NCI-H1436 (cell line): ENCODE measurements at regions not wholly inside any gene's neighbourhood (a gene's known extent, or its start where the extent isn't known, plus 50 kb on each side); places are given as distances from the start of the nearest gene placed in this dataset.
"Not testable (repeated sequence)": the region's sequence is repeated elsewhere in the genome, so short reads cannot be mapped to it uniquely, and the experiment has no call there.

Source experiments
- DNase-seq: peaks from one replicate; lab custom pipeline; 2025; lab: John Stamatoyannopoulos, UW

- DNase-seq, result no peak
Observed at GRCh38 chr3:110944782-110945181, 126.8 kb upstream of the NECTIN3 start.

DNA sequence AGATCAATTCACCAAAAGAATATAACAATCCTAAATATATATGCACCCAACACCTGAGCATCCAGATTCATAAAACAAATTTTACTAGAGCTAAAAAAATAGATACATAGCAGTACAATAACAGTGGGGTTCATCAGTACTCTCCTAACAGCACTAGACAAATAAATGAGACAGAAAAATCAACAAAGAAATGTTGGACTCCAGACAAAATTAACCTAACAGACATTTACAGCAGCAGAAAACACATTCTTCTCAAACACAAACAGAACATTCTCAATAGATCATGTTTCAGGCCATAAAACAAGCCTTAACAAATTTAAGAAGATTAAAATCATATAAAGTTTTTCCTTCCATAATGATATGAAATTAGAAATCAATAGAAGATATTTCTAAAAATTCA lies 124.8 kb upstream of the NECTIN3 start:
- no peak for DNase-seq

DNA sequence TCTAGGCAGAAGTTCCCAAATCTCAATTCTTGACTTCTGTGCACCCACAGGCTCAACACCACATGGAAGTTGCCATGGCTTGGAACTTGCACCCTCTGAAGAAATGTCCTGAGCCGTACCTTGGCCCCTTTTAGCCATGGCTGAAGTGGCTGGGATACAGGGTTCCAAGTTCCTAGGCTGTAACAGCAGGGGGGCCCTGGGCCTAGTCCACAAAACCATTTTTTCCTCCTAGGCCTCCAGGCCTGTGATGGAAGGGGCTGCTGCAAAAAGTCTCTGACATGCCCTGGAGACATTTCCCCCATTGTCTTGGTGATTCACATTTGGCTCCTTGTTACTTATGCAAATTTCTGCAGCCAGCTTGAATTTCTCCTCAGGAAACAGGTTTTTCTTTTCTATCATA lies 122.4 kb upstream of the NECTIN3 start:
- not testable (repeated sequence) for DNase-seq

DNA sequence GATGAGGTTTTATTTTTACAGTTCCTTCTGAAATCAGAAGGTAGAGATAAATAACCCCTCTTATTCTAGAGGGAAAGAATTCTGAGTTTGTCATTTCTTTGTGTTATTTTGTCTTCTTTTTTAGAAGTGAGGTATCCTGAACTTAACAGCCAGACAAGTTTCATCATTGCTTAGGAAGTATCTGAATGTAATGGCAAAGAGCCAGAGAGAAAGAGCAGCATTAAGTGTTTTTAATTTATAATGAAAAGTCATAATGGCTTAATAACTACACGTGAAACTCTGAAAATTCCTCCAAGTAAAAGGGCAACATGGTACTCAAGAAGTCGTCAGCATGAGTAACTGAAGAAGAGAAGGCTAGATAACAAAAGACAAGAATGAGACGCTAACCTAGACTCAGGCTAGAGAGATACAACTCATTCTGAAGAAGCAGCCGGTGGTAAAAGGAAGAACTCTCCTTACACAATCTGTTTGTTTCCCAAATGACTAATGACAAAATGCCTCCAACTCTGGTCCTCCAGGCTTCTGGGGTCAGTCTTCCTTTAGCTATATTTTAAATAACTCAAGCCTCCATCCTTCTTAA lies 116.2 kb upstream of the NECTIN3 start:
- DNase-seq, result no peak

DNA sequence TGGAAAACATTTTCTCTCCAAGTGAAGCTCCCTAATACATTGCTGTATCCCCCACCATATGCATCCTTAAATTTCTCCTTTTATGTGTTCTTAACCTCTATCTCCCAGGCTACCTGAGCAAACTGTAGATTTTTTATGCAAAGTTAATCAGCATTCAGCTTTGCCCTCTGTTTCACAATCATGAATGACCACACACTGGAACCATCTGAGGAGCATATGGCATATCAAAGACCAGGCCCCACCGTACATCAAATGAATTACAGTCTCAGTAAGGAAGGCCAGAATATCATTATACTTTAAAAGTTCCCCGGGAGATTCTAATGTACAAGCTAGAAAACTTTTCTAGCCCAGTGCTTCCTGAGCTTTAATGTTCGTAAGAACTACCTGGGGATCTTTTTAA lies 115.5 kb upstream of the NECTIN3 start:
- no peak for DNase-seq

GRCh38 chr3:110957247-110958025 lies 114.2 kb upstream of the NECTIN3 start:
- DNase-seq, result no peak

GRCh38 chr3:110958313-110959147 lies 113.1 kb upstream of the NECTIN3 start:
- no peak for DNase-seq

DNA sequence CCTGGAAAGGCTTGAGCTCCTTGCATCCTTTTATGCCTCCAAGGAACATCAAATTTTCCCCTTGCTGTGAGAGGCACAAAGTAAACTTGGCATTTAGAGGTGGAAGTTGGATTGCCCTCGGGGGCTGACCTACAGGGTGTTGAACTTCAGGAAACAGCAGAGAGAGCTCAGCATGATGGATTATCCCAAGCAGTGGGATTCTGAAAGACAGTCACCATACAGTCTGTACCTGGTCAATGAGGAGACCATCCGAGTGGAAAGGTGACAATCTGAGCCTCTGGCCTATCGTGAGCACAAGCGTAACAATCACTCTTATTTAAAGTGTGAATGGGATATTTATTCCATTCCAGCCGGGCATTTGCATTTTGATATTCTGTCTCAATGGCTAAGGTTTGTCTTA lies 105.6 kb upstream of the NECTIN3 start:
- no peak for DNase-seq

- DNase-seq, result no peak
Observed at GRCh38 chr3:110966966-110967663, 104.5 kb upstream of the NECTIN3 start.

- no peak for DNase-seq
Observed at GRCh38 chr3:110968076-110968475, 103.5 kb upstream of the NECTIN3 start.

DNA sequence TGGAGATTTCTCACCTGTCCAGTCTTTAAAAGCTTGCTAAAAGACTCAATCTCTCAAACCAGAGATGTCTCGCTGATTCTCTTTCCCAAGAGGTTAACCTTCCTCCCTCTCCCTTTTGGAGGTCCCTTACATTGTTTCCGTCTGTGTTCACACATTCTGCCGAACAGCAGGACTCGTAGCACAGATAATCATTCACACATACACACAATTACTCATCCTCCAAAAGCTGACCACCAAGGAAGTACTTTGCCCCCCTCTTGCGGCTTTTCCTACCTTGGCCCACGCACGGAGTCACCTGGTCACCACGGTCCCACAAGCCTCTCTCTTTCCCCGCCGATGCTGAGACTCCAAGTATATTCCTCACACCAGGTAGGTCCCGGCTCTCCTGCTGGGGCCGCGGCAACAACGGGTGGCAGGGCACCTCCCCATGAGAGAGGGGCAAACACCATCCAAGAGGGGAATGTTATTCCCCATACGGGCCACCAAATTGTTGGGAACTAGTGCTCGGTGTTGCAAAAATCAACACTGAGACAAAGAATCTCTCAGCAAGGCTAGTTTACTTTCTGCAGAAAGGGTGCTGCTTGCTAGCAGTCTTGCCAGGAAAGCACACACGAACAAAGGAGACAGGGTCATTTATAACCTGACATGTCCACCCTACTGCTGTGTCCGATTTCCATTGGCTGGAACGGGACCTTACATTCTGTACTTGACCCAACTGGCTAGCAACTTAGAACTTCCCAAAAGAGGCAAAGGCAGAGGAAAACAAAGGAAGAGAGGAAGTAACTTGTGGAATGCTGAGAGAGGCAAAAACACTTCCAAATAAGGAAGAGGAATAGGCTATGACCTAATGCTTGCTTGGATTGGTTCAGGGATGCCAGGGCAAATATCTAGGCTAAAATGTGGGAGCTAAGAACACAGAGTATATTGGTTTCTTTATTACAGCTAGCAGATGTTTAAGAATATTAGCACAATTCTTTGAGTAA lies 102.1 kb upstream of the NECTIN3 start:
- no peak for DNase-seq

GRCh38 chr3:110971010-110971601 lies 100.5 kb upstream of the NECTIN3 start:
- no peak for DNase-seq

- DNase-seq, result no peak
Observed at GRCh38 chr3:110973263-110973895, 98.2 kb upstream of the NECTIN3 start.

DNA sequence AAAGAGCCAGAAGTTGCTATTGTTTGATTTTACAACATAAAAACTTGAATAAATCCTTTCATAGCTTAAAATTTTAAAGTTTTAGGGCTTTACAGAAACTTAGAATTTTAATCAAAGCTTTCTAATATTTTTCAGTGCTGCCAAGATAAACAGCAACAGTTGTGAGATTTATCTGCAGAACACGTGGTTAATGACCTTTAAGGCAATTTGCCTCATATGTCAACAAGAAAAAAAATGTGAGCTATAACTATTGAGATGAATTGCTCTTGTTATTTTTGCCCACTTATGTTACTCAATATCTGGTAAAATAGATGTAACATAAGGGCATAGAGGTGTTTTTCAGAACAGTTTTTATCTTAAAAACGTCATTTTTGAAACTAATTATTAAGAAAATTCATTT lies 96.7 kb upstream of the NECTIN3 start:
- no peak for DNase-seq

DNA sequence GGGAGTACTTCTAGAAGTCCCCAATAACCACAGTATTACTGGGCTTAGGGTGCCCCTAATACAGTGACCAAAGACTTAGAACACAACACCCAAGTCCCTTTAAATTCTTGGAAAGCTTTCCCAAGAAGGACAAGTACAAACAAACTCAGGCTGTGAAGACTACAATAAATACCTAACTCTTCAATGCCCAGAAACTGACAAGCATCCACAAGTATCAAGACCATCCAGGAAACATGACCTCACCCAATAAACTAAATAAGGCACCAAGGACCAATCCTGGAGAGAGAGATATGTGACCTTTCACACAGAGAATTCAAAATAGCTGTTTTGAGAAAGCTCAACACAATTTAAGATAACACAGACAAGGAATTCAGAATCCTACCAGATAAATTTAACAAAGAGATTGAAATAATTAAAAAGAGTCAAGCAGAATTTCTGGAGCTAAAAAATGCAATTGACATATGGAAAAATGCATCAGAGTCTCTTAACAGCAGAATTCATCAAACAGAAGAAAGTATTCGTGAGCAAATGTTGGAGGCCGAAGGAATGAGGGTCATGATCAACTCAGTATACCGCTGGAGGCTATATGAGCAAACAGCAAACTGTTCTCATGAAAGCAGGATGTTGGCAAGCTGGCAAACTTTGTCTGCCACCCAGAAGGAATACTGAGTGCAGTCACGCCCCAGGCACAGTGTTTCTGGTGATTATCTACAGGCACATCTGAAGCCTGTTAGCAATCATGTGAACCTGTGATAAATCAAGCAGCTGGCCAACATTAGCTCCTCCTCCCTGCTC lies 87.0 kb upstream of the NECTIN3 start:
- no peak for DNase-seq

DNA sequence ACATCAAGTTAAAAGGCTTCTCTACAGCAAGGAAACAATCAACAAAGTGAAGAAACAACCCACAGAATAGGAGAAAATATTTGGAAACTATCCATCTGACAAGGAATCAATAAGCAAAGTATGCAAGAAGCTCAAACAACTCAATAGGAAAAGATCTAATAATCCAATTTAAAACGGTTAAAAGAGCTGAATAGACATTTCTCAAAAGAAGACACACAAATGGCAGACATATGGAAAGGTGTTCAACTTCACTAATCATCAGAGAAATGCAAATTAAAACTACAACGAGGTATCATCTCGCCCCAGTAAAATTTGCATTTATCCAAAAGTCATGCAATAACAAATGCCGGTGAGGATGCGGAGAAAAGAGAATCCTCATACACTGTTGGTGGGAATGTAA lies 82.2 kb upstream of the NECTIN3 start:
- no peak for DNase-seq

GRCh38 chr3:110995461-110996231 lies 76.0 kb upstream of the NECTIN3 start:
- DNase-seq, result no peak

DNA sequence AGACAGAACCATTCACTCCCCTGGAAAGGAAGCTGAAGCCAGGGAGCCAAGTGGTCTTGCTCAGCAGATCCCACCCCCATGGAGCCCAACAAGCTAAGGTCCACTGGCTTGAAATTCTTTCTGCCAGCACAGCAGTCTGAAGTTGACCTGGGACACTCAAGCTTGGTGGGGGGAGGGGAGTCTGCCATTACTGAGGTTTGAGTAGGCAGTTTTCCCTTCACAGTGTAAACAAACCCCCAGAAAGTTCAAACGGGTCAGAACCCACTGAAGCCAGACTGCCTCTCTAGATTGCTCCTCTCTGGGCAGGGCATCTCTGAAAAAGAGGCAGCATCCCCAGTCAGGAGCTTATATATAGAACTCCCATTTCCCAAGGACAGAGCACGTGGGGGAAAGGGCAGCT lies 72.8 kb upstream of the NECTIN3 start:
- DNase-seq, result not testable (repeated sequence)

GRCh38 chr3:111006485-111006884 lies 65.1 kb upstream of the NECTIN3 start:
- DNase-seq, result not testable (repeated sequence)
